ENCODE measurements at regions not wholly inside any gene's neighbourhood (a gene's known extent, or its start where the extent isn't known, plus 50 kb on each side); places are given as distances from the start of the nearest gene placed in this dataset.

DNA sequence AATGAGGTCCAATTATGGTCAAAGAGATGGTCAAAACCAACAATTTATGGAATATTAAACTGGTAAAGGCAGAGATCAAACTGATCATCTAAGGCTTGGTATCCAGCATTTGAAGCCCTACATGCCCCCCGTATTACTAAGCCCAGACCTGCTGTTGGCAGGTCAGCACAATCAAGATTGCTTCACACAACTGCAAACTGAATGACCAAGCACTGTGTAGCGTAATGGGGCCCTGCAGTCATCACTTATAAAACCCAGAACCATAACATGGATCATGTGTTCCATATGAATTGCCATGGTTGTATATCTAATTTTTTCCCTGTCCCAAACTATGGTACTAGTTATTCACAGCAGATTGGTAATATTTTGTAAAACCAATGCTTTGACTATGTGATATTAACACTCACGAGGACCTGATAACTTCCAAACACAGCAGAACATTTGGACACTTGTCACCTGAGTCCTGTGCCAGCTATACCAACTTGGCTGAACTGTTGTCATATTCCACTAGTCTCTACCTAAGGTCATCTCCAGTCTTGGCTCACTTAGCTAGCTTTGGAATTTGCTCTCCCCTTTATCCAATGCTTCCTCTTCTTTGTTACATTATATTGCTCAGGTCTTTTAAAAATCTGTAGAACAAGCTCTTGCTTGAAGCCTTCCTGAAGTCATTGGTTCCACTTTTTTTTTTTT is 81.7 kb upstream of the HMHB1 start:
- no peak for DNase-seq (ENCODE audit: low read depth)

DNA sequence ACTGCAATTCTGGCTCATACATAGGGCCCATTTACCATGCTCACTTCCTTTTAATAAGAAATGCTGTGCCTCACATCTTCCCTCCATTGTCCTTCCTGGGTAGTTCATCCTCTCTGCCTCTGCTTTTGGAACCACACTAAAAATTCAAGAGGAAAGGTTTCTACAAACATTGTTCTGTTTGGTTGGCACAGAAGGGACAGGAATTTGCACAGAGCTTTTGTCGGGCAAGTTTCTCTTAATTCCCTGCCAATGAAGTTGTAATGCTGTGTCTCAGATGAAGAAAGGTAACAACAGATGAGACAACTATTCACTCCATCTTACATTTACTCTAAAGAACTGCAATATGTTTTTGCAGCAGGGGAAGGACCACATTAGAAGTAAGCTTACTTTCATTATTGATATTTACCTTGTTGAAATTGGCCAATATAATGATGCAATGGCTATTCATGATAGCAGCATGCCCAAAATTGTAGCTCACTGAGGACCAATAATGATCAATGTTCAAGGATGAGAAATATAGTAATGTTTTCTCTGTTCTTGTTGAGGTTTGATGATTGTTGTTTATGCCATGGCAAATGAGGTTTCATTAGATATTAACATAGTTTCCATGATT is 82.5 kb upstream of the HMHB1 start:
- DNase-seq (ENCODE audit: low read depth): no peak

DNA sequence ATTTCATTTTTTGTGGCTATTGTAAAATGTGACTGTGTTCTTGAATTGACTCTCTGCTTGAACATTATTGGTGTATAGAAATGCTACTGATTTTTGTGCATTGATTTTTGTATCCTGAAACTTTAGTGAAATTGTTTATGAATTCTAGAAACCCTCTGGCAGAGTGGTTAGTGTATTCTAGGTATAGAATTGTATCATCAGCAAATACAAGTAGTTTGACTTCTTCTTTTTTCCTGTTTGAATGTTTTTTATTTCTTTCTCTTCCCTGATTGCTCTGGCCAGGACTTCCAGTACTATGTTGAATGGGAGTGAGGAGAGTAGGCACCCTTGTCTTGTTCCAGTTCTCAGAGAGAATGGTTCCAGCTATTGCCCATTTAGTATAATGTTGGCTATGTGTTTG is 88.8 kb upstream of the HMHB1 start:
- no peak for DNase-seq (ENCODE audit: low read depth)

DNA sequence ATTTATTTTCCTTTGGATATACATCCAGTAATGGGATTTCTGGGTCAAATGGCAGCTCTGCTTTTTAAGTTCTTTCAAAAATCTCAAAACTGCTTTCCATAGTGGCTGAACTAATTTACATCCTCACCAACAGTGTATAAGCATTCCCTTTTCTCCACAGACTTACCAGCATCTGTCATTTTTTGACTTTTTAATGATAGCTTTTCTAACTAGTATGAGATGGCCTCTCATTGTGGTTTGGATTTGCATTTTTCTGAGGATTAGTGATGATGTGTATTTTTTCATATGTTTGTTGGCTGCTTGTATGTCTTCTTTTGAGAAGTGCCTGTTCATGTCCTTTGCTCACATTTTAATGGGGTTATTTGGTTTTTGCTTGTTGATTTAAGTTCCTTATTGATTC is 90.0 kb upstream of the HMHB1 start:
- peak; percentile 26 for DNase-seq (ENCODE audit: low read depth)

DNA sequence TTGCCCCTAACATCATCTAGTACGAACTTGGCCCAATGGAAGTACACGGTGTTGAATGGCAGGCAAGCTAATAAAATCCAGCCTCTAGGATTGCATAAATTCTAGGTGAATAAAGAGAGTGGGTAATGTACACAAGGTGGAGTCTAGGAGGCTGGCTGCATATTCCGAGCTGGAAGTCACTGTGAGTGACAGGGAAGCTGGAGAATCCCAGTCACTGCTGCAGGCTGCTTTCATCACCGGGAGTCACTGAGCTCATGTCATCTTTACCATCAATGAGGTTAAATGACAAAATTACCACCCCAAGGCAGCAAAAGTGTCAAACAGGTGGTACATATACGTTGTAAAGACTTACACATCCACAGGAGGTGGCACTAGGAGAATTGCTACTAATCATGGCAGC is 91.3 kb upstream of the HMHB1 start:
- no peak for DNase-seq (ENCODE audit: low read depth)

DNA sequence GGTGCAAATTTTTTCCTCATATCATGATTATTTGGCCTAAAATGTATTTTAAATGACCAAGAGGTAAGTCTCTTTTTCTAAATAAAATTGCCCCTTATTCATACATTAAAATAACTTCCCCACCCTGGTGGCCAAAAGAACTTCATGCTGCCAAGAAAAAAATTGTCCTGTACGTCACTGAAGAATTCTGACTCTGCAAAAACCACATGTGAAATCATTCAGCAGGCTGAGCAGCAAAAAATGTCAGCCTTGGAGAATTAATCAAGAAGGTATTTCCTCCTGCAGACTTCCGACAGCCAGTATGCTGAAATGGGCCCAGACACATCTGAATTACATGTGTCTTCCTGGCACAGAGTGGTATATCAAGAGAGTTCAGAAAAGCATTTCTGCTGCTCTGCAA is 94.6 kb upstream of the HMHB1 start:
- DNase-seq (ENCODE audit: low read depth): peak; percentile 81

DNA sequence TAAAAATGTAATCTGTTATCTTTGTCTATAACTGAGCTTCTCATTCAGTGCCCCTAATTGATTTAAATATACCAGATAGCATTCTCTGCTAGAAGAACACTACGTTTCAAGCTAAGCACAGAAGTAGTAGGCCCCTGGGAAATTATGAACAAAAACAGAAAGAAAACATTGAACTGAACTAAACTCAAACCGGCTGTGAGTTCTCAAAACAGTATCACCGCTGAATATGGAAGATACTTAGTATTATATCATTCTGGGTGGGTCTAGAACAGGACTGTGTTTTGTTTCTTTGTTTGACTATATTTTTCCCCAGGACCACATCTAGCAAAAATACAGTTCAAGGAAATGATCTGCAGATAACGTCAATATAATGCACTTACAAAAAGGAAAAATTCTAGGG is 95.1 kb upstream of the HMHB1 start:
- no peak for DNase-seq (ENCODE audit: low read depth)

DNA sequence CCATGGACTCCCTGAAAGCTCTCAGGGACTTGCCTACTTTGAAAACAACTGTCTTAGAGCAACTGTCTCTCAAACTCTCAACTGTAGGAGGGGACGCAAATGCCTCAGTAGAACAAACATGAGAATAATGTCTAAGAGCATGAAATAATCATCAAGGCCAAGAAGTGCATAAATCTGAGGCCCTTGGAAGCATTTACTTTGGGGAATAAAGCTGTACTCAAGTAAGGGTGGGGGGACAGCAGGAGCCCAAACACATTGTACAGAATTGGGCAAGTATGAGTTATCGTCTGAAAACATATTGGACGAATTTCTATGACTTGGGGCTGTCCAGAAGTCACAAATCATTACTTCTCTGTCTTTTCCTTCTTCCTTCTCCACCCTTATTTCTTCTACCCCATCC is 96.3 kb upstream of the HMHB1 start:
- no peak for DNase-seq (ENCODE audit: low read depth)

DNA sequence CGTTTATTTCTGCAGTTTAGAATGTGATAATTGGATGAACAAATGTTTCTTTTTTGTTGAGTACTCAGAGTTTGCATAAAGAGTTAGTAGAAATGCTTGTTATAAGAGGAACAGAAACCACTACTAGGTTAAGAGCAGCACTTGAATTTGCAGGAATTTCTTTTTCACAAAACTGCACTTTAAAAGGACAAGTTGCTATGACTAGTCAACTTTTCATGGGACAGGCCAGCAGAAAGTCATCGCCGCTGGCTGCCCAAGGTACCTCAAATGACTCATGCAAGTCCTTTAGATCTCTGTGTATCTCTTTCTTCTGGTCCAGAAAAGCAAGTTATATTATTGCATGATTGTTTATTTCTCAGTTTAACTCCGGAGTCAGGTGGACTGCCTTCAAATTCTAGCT is 97.3 kb upstream of the HMHB1 start:
- DNase-seq (ENCODE audit: low read depth): peak; percentile 86

DNA sequence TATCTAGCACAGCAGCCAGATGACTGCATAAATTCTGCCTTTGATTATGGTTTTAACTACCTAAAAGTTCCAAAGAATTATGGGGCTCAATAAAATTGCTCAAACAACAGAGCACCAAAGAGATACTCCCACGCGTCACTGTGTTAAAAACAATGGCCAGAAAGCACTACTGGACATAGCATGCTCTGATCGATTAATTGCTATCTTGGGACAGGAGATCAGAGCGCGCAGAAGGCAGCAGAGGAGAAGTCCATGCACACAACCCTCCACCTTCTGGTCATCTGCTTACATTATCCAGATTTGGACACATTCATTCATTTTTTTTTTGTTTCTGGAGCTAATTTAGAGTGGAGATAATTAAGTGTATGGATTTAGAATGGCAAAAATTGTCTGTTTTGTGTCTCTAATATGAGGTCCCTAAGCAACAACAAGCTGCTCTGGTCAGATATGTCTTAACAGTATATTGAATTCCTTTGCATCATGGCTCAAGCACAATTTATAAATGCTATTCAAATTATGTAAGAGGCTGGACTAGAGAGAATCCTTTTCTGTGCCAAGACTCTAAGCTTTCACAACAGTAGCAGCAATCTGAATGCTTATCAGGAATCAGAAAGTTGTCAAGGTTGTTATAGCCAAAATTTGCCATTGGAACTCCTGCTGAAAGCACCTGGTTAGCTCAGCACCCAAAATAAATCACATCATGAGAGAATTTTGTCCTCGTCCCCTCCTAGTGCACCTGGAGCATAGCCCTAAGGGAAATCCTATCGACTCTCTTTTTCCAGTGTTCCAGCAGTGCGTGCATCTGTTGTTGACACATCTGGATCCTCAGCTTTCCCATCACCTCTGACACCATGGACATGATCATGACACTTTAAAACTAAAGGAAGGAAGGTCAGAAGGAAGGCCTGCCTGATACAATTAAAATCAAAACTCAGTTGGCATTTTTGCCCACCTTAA is 98.6 kb upstream of the HMHB1 start:
- no peak for DNase-seq (ENCODE audit: low read depth)

DNA sequence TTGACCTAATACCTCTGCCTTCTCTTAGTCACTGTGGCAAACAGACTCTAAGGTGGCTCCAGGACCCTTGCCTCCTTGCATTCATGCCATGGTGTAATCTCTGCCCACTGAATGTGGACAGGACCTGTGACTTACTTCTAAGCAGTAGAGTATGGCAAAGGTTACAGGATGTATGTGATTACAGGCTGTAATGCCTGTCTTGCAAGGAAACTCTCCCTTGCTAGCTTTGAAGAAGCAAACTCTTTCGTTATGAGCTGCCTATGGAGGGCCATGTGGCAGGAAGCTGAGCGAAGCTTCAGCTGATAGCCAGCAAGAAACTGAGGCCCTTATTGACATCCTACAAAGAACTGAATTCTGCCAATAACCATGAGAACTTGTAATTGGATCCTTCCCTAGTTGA is 103.3 kb upstream of the HMHB1 start:
- no peak for DNase-seq (ENCODE audit: low read depth)

DNA sequence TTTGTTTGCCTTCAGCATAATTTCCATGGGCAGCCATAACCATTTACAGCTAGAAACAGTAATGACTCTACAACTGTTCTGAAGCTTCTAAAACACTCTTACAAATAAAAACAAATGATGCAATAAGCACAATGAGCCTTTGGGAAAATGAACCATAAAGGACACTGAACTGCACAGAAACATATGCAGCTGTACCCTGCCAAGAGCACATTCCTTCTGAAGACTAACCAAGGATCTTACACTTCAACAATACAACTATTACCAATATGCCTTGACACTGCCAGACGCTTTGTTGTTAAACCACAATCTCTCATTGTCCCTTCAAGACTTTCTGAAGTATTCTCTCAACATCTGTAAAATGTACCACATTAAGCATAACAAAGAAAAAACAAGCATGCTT is 104.2 kb upstream of the HMHB1 start:
- no peak for DNase-seq (ENCODE audit: low read depth)

DNA sequence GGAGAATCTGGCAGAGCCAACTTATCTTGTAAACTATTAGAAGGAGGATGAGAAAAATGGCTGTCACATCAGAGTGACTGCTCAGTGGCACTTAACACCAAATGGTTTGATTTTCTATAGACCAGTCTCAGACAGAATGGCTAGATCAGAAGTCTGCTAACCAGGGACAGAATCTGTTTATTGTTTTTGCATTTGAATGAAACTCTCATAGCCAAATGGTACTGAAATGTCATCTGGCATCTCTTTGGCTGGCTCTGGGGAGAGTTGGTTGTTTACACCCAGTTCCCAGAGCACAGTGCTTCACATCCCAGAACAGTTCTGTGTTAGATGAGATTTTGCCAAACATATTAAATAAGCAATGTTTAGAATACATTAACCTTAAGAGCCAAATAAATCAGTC is 106.6 kb upstream of the HMHB1 start:
- DNase-seq (ENCODE audit: low read depth): no peak

DNA sequence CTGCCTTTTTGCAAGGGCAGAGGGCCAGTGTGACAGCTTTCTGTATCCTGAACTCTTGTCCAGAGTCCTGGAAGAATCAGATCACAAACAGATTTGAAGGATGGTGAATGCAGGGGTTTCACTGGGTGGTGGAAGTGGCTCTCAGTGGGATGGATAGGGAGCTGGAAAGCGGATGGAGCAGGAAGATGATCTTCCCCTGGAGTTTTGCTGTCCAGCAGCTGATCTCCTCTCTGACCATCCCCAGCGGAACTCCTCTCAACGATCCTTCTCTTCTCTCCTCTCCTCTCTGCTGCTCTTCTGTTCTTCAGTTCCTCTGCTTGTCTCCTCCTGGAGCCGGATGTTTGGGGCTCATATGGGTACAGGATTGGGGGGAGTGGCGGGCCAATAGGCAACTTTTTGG is 108.3 kb upstream of the HMHB1 start:
- no peak for DNase-seq (ENCODE audit: low read depth)

DNA sequence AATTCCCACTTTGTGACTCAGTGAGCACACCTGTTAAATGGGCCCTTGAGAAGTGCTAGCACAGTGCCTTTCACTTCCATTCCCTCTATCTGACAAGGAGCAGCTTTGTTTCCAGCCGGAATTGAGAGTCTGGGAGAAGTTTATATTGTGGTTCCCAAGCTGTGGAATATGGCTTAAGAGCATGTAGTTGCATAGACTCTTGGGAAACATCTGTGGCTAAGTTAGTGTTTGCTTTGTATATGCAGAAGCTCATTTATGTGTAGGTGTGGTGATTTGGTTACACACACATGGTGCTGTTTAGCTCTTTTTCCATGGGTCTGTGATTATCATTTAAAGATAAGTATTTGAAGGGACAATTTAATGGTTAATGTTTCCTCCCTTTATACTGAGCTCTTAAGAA is 110.5 kb upstream of the HMHB1 start:
- DNase-seq (ENCODE audit: low read depth): no peak

DNA sequence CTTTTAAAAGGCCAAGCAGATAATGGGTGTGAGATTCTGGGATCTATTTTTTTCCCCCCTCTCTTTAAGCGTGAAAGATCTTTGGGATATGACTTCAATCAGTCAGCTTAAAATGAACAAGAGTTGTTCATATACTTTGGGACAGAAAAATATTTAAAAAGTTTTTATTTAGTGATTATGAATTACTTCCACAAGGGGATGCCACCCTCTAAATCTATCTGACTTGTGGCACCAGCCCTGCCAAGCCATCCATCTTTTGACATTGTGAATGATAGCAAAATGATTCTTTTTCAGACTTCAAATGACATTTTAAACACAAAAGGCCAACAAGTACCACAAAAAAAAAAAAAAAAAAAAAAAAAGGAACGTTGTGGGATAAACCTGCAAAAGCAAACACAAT is 111.0 kb upstream of the HMHB1 start:
- DNase-seq (ENCODE audit: low read depth): no peak

DNA sequence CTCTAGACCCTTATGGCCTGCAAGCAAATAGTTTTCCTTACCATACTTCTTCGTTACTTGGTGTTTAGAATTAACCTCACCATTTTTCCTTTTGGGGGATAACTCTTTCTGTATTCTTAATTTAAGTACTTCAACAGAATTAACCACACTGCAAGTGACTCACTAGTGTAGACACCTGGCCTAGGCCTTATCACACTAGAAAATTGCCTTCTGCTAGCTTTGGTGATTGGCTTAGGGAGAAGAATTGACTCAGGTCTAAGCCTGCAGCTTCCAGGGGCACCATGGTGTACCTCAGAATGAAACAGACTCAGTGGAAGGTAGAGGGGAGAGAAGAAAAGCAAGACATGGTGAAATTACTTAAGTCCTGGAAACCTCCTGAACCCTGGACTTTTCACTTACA is 112.8 kb upstream of the HMHB1 start:
- DNase-seq (ENCODE audit: low read depth): no peak

DNA sequence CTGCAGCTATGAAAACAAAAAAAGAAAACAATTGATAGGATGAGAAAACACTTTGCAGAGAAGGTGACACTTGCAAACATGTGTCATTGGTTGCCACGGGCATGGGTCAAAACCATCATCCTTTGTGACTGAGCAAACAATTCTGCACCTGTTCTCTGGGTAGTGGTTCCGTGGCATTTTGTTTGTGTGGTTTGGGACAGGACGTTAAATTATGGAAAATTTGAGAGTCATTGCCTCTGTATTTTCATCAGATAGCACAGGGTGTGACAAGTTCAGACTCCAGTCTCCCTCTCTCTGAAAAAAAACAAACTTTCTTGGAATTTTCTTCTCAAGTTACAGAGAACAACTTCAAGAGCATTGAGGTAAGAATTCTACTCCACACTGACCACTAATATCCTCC is 113.4 kb upstream of the HMHB1 start:
- DNase-seq (ENCODE audit: low read depth): peak; percentile 43

DNA sequence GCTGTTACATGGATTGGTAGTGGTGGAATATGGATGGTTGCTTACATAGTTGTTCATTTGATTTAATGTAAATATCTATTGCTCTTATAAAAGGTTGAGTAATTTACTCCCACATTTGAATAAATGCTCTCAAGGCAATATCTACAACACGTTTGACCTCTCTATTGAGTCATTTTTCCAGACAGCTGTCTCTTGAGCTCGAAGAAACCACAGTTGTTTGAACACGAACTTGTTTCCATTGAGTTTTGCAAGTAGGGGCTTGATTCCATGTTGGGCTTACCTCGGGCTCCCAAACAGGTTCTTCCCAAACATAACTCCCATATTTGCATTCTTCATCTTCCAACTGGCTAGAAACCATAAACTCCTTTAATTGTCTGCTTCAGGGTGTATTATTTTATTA is 115.0 kb upstream of the HMHB1 start:
- DNase-seq (ENCODE audit: low read depth): peak; percentile 15

DNA sequence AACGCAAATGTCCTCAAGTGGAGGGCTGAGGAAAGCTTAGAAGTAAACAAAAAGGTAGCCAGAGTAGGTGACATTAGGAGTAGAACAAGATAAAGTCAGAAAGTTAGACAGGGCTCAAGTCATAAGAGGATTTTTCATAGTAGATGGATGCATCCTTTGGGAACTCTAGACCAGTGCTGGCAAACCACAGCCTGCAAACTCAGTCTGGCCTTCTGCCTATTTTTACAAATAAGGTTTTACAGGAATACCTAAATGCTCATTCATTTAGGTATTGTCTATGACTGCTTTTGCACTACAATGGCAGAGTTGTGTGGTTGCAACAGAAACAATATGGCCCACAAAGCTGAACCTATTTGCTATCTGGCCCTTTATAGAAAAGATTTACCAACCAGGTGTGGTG is 116.0 kb upstream of the HMHB1 start:
- DNase-seq (ENCODE audit: low read depth): peak; percentile 80

DNA sequence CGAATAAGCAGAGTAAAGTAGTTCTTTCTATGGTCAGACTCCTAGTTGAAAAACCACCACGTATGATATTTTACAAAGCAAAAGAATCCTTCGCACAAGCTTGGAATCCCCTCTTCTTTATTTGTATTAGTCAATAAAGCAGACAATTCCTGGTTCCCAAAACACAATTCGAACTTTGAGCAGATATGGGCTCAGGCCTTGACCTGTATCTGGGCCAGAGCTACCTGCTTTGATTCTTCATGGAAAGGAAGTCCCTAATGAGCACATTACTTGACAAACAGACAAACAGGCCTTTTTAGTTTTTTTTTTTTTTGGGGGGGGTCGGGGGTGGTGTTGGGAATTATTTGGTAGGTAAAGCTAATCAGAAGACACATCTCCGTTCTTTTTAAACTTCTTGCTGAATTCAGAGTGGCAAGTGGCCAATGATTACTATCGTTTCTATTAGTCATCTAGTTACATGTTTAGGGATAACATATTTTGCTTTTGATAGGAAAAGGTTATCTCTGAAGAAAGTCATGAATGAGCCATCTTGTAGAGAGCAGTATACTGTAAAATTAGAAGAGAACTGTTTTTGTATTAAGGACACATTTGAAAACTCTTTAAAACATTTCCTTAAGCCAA is 116.6 kb upstream of the HMHB1 start:
- DNase-seq (ENCODE audit: low read depth): peak; percentile 54

DNA sequence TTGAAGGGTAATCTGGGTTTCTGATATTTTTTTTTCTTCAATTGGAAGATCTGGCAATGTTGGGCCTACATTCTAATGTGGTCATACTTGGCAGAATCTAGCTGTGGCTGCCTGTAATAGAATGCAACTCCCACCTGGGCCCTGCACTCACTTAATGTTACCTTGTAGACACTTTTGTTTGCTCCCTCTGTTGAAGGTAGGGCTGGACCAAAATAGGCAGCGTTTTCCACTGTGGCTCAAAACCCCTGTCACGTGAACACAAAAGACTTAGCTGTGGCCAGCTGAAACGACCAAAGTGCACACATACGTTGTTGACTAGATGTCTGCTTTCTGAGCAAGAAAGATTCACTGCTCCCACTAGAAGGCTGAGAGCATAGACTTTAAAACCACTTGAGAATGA is 117.6 kb upstream of the HMHB1 start:
- no peak for DNase-seq (ENCODE audit: low read depth)

Measured in M059J (cell line).